Panc1 (cell line): ENCODE measurements at regions not wholly inside any gene's neighbourhood (a gene's known extent, or its start where the extent isn't known, plus 50 kb on each side); places are given as distances from the start of the nearest gene placed in this dataset.

Experiments used
- TF ChIP-seq, protein P1 (sequence below), 2 experiments: IDR thresholded peaks; 2 replicates each; pipeline ENCODE4 v1.6.1; 2011 to 2012; ENCODE audit warnings: low read depth in 2 of 2, control low read depth in 1 of 2, low read length in 1 of 2, mild to moderate bottlenecking in 1 of 2, moderate library complexity in 1 of 2; ENCODE audit not compliant: insufficient read depth in 1 of 2
- TF ChIP-seq, protein P2 (sequence below): fragments of 450-650 bp; IDR thresholded peaks from 2 replicates; pipeline ENCODE4 v1.5.1; 2017; ENCODE audit warnings: mild to moderate bottlenecking

DNA sequence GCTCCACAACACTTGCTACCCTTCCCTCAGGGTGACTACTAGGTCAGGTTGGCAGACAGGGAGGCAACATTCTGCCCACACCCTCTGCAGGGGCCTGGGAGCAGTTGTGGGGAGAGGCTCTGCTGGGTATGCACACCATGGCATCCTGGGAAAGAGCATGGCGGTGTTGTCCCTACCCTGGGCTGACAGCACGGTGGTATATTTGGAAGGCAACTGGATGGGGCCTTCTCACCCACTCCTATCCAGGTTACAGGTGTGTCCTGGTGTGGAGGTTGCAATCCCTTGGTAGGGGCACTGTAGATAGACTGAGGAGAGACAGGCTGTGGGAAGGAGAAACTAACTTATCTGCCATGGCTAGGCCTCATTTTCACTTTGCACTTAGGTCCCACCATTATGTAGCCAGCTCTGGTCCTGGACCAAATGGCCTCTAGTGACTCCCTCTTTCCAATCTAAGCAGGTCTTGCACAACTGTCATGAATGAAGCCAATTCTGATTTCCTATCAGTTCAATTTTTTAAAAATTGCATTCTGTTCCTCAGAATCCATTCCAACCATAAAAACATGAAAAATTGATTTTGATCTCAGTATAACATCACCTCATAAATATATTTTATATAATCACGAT lies 54.0 kb upstream of the CD44 start:
- TF ChIP-seq, protein P1, sequence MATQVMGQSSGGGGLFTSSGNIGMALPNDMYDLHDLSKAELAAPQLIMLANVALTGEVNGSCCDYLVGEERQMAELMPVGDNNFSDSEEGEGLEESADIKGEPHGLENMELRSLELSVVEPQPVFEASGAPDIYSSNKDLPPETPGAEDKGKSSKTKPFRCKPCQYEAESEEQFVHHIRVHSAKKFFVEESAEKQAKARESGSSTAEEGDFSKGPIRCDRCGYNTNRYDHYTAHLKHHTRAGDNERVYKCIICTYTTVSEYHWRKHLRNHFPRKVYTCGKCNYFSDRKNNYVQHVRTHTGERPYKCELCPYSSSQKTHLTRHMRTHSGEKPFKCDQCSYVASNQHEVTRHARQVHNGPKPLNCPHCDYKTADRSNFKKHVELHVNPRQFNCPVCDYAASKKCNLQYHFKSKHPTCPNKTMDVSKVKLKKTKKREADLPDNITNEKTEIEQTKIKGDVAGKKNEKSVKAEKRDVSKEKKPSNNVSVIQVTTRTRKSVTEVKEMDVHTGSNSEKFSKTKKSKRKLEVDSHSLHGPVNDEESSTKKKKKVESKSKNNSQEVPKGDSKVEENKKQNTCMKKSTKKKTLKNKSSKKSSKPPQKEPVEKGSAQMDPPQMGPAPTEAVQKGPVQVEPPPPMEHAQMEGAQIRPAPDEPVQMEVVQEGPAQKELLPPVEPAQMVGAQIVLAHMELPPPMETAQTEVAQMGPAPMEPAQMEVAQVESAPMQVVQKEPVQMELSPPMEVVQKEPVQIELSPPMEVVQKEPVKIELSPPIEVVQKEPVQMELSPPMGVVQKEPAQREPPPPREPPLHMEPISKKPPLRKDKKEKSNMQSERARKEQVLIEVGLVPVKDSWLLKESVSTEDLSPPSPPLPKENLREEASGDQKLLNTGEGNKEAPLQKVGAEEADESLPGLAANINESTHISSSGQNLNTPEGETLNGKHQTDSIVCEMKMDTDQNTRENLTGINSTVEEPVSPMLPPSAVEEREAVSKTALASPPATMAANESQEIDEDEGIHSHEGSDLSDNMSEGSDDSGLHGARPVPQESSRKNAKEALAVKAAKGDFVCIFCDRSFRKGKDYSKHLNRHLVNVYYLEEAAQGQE (IDR thresholded peaks at IDR 0.05; ENCODE audit: insufficient read depth in 1 of 2, low read depth in 2 of 2, low read length in 1 of 2) = no peak
- TF ChIP-seq, protein P2, sequence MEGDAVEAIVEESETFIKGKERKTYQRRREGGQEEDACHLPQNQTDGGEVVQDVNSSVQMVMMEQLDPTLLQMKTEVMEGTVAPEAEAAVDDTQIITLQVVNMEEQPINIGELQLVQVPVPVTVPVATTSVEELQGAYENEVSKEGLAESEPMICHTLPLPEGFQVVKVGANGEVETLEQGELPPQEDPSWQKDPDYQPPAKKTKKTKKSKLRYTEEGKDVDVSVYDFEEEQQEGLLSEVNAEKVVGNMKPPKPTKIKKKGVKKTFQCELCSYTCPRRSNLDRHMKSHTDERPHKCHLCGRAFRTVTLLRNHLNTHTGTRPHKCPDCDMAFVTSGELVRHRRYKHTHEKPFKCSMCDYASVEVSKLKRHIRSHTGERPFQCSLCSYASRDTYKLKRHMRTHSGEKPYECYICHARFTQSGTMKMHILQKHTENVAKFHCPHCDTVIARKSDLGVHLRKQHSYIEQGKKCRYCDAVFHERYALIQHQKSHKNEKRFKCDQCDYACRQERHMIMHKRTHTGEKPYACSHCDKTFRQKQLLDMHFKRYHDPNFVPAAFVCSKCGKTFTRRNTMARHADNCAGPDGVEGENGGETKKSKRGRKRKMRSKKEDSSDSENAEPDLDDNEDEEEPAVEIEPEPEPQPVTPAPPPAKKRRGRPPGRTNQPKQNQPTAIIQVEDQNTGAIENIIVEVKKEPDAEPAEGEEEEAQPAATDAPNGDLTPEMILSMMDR = no peak
